Suprapubic skin (tissue), 3 donors: ENCODE measurements at regions not wholly inside any gene's neighbourhood (a gene's known extent, or its start where the extent isn't known, plus 50 kb on each side); places are given as distances from the start of the nearest gene placed in this dataset.

Experiments used
- EP300 ChIP-seq: sonication (generic); formaldehyde crosslinking; IDR thresholded peaks from one replicate; pipeline ENCODE4 v1.6.1; 2017; ENCODE audit warnings: antibody characterized with exemption
- POLR2A ChIP-seq, 2 donors: fragments of 450-650 bp; IDR thresholded peaks; one replicate each; pipeline ENCODE4 v1.6.1; 2017; ENCODE audit warnings: antibody characterized with exemption in 2 of 2, mild to moderate bottlenecking in 2 of 2, moderate library complexity in 2 of 2
- TF ChIP-seq, protein P1 (sequence below), 2 donors: fragments of 200-600 bp in 1 of 2; fragments of 450-650 bp in 1 of 2; sonication (generic) in 1 of 2; IDR thresholded peaks; one replicate each; pipeline ENCODE4 v1.5.1; 2016 to 2019; ENCODE audit warnings: antibody characterized with exemption in 2 of 2, mild to moderate bottlenecking in 1 of 2, moderate library complexity in 1 of 2

DNA sequence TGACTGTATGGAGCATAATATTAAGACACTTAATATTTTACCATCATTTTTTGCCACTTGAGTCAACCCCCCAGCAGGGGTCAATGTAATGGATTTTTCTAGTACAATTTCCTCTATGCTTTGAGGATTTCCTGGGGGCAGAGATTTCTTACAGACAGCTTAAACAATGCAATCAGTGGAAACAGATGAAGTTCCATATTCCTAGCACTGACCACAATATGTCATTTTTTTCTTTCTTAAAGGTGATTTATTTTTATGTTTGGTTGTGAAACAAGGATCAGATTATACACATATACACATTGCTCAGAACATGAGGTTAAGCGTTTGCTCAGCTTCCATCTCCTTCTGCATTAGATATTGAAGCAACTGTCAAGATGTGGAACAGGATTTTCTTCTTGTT is 82.0 kb upstream of the ID4 start:
- TF ChIP-seq POLR2A (IDR thresholded peaks at IDR 0.05) (no peak), EP300 (no peak)
- TF ChIP-seq, protein P1, sequence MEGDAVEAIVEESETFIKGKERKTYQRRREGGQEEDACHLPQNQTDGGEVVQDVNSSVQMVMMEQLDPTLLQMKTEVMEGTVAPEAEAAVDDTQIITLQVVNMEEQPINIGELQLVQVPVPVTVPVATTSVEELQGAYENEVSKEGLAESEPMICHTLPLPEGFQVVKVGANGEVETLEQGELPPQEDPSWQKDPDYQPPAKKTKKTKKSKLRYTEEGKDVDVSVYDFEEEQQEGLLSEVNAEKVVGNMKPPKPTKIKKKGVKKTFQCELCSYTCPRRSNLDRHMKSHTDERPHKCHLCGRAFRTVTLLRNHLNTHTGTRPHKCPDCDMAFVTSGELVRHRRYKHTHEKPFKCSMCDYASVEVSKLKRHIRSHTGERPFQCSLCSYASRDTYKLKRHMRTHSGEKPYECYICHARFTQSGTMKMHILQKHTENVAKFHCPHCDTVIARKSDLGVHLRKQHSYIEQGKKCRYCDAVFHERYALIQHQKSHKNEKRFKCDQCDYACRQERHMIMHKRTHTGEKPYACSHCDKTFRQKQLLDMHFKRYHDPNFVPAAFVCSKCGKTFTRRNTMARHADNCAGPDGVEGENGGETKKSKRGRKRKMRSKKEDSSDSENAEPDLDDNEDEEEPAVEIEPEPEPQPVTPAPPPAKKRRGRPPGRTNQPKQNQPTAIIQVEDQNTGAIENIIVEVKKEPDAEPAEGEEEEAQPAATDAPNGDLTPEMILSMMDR (IDR thresholded peaks at IDR 0.05), result no peak
